NCI-H1105 treated with DMSO at 0.1 percent for 48 hours (cell line): ENCODE measurements at regions not wholly inside any gene's neighbourhood (a gene's known extent, or its start where the extent isn't known, plus 50 kb on each side); places are given as distances from the start of the nearest gene placed in this dataset.
"Not testable (repeated sequence)": the region's sequence is repeated elsewhere in the genome, so short reads cannot be mapped to it uniquely, and the experiment has no call there.

ENCODE experiments used
- DNase-seq: peaks from one replicate; lab custom pipeline; 2025; lab: John Stamatoyannopoulos, UW

GRCh38 chr7:150193866-150194265 is 129.3 kb upstream of the LRRC61 start:
- not testable (repeated sequence) for DNase-seq
